ENCODE measurements at regions not wholly inside any gene's neighbourhood (a gene's known extent, or its start where the extent isn't known, plus 50 kb on each side); places are given as distances from the start of the nearest gene placed in this dataset.

GRCh38 chr1:229031061-229031460, 239.8 kb upstream of the RAB4A start:
- TF ChIP-seq CTCF (IDR thresholded peaks at IDR 0.05) (no peak), POLR2AphosphoS5 (IDR thresholded peaks at IDR 0.05; ENCODE audit: low read depth, low read length) (no peak)

All from Panc1 (cell line).